OCI-LY1 (cell line): ENCODE measurements at regions not wholly inside any gene's neighbourhood (a gene's known extent, or its start where the extent isn't known, plus 50 kb on each side); places are given as distances from the start of the nearest gene placed in this dataset.

ENCODE experiments used
- H2AFZ ChIP-seq: fragments of 200-600 bp; sonication (generic), shearing (Covaris generic); 2 replicates; pipeline ENCODE4 v1.6.0; 2014; ENCODE audit warnings: antibody characterized with exemption, mild to moderate bottlenecking, low read length
- H3F3A ChIP-seq: fragments of 200-600 bp; sonication (generic), shearing (Covaris generic); 2 replicates; pipeline ENCODE4 v1.6.0; 2014; ENCODE audit warnings: mild to moderate bottlenecking, antibody characterized with exemption, low read length, moderate library complexity; ENCODE audit not compliant: insufficient read depth
- H3K27ac ChIP-seq: fragments of 200-600 bp; sonication (generic); 2 replicates; pipeline ENCODE4 v1.5.1; 2014; ENCODE audit warnings: low read length, mixed run types, mild to moderate bottlenecking, low read depth; ENCODE audit not compliant: poor library complexity, severe bottlenecking
- H3K27me3 ChIP-seq: fragments of 200-600 bp; sonication (generic); 2 replicates; pipeline ENCODE4 v1.6.0; 2014; ENCODE audit warnings: antibody characterized with exemption, mild to moderate bottlenecking, low read length, moderate library complexity; ENCODE audit not compliant: insufficient read depth
- H3K36me3 ChIP-seq: fragments of 200-600 bp; sonication (generic); 2 replicates; pipeline ENCODE4 v1.6.1; 2014; ENCODE audit warnings: mild to moderate bottlenecking, antibody characterized with exemption, low read length, moderate library complexity, mixed read lengths; ENCODE audit not compliant: insufficient read depth
- H3K4me1 ChIP-seq: fragments of 200-600 bp; sonication (generic); 2 replicates; pipeline ENCODE4 v1.5.1; 2014; ENCODE audit warnings: mild to moderate bottlenecking, low read length, moderate library complexity; ENCODE audit not compliant: insufficient read depth, severe bottlenecking
- H3K4me2 ChIP-seq: fragments of 200-600 bp; sonication (generic), shearing (Covaris generic); 2 replicates; pipeline ENCODE4 v1.6.1; 2014; ENCODE audit warnings: low read length
- H3K4me3 ChIP-seq: fragments of 200-600 bp; sonication (generic); 2 replicates; pipeline ENCODE4 v1.5.1; 2014; ENCODE audit warnings: low read length, low read depth, mild to moderate bottlenecking, mixed read lengths; ENCODE audit not compliant: poor library complexity, severe bottlenecking
- H3K79me2 ChIP-seq: fragments of 200-600 bp; shearing (Covaris generic); 2 replicates; pipeline ENCODE4 v1.6.1; 2016; ENCODE audit warnings: mixed run types, low read length, mixed read lengths; ENCODE audit not compliant: insufficient read depth
- H3K9ac ChIP-seq: fragments of 200-600 bp; sonication (generic), shearing (Covaris generic); 2 replicates; pipeline ENCODE4 v1.6.1; 2014; ENCODE audit warnings: mild to moderate bottlenecking, low read length, mixed read lengths
- H3K9me2 ChIP-seq: fragments of 200-600 bp; sonication (generic), shearing (Covaris generic); 2 replicates; pipeline ENCODE4 v1.6.1; 2014; ENCODE audit warnings: low read depth, mild to moderate bottlenecking, low read length, mixed read lengths
- H3K9me3 ChIP-seq: fragments of 200-600 bp; shearing (Covaris generic); 2 replicates; pipeline ENCODE4 v1.6.1; 2014; ENCODE audit warnings: low read length, mixed read lengths
- H4K20me1 ChIP-seq: fragments of 200-600 bp; sonication (generic), shearing (Covaris generic); 2 replicates; pipeline ENCODE4 v1.6.0; 2016; ENCODE audit warnings: mild to moderate bottlenecking, low read length; ENCODE audit not compliant: insufficient read depth
- CTCF ChIP-seq: fragments of 200-600 bp; sonication (generic), shearing (Covaris generic); IDR thresholded peaks from 2 replicates; pipeline ENCODE4 v1.5.1; 2017; ENCODE audit warnings: mild to moderate bottlenecking, antibody characterized with exemption, low read length, moderate library complexity, mixed read lengths
- EZH2 ChIP-seq: fragments of 200-600 bp; sonication (generic), shearing (Covaris generic); IDR thresholded peaks from 2 replicates; pipeline ENCODE4 v1.8.0; 2017; ENCODE audit warnings: borderline replicate concordance, mixed run types, mild to moderate bottlenecking, antibody characterized with exemption, low read length, moderate library complexity, mixed read lengths

- no peaks in the 10 kb centered on the region for H3F3A ChIP-seq
Measured at GRCh38 chr4:65960751-65961150, 290.5 kb upstream of the EPHA5 start.

GRCh38 chr4:65954416-65954815 lies 284.1 kb upstream of the EPHA5 start:
- no peak for TF ChIP-seq CTCF
- TF ChIP-seq EZH2, result no peak
- H2AFZ ChIP-seq, result no peak overlapping the region
- no peaks in the 10 kb centered on the region for H3K9me2 ChIP-seq
- H3K9me3 ChIP-seq, result no peaks in the 10 kb centered on the region
- H3K4me1 ChIP-seq, result no peaks in the 10 kb centered on the region
- H3K27me3 ChIP-seq, result no peaks in the 10 kb centered on the region
- H3K36me3 ChIP-seq, result no peaks in the 10 kb centered on the region
- no peaks in the 10 kb centered on the region for H3F3A ChIP-seq
- no peak overlapping the region for H3K4me2 ChIP-seq
- no peaks in the 10 kb centered on the region for H4K20me1 ChIP-seq
- H3K4me3 ChIP-seq, result no peak overlapping the region
- H3K27ac ChIP-seq, result no peak overlapping the region
- H3K9ac ChIP-seq, result no peak overlapping the region
- H3K79me2 ChIP-seq, result no peaks in the 10 kb centered on the region

More at GRCh38 chr4:65960751-65961150, 290.5 kb upstream of the EPHA5 start:
- Histone ChIP-seq H3K4me2 (no peak overlapping the region), H3K9ac (no peak overlapping the region), H3K9me2 (no peaks in the 10 kb centered on the region), H3K9me3 (no peaks in the 10 kb centered on the region), H4K20me1 (no peaks in the 10 kb centered on the region), H3K4me1 (no peaks in the 10 kb centered on the region), H3K79me2 (no peaks in the 10 kb centered on the region), H3K27me3 (no peaks in the 10 kb centered on the region), H3K4me3 (no peak overlapping the region), H3K36me3 (no peaks in the 10 kb centered on the region), H2AFZ (no peak overlapping the region), H3K27ac (no peak overlapping the region)
- TF ChIP-seq CTCF (no peak), EZH2 (no peak)

GRCh38 chr4:65951177-65951576 lies 280.9 kb upstream of the EPHA5 start:
- H3F3A ChIP-seq, result no peaks in the 10 kb centered on the region
- H3K36me3 ChIP-seq, result no peaks in the 10 kb centered on the region
- H3K27ac ChIP-seq, result no peak overlapping the region
- no peak for TF ChIP-seq CTCF
- no peak for TF ChIP-seq EZH2
- H3K9me3 ChIP-seq, result no peaks in the 10 kb centered on the region
- no peaks in the 10 kb centered on the region for H3K4me1 ChIP-seq
- no peaks in the 10 kb centered on the region for H3K27me3 ChIP-seq
- no peak overlapping the region for H3K9ac ChIP-seq
- H3K79me2 ChIP-seq, result no peaks in the 10 kb centered on the region
- no peaks in the 10 kb centered on the region for H3K9me2 ChIP-seq
- H4K20me1 ChIP-seq, result no peaks in the 10 kb centered on the region
- H3K4me2 ChIP-seq, result no peak overlapping the region
- H3K4me3 ChIP-seq, result no peak overlapping the region
- no peak overlapping the region for H2AFZ ChIP-seq
